Liver (tissue), 8 donors: ENCODE measurements at regions not wholly inside any gene's neighbourhood (a gene's known extent, or its start where the extent isn't known, plus 50 kb on each side); places are given as distances from the start of the nearest gene placed in this dataset.

Experiments used
- DNase-seq: peaks from one replicate; pipeline ENCODE4 v3.0.0-alpha.2; 2017; ENCODE audit warnings: low spot score
- H3K27ac ChIP-seq, 2 donors: one replicate each; pipeline ENCODE4 v1.7.0; 2013; ENCODE audit warnings: inconsistent platforms in 2 of 2, low read length in 2 of 2, control low read depth in 1 of 2, low read depth in 1 of 2, mild to moderate bottlenecking in 1 of 2
- H3K27me3 ChIP-seq, 4 donors: one replicate each; pipeline versions ENCODE4 v1.6.1 to v1.7.0; 2013; ENCODE audit warnings: low read length in 3 of 4, inconsistent platforms in 1 of 4, mild to moderate bottlenecking in 1 of 4, moderate library complexity in 1 of 4; ENCODE audit not compliant: control insufficient read depth in 4 of 4, insufficient read depth in 4 of 4
- H3K36me3 ChIP-seq, 4 donors: one replicate each; pipeline versions ENCODE4 v1.6.1 to v1.7.0; 2013; ENCODE audit warnings: low read length in 3 of 4, mild to moderate bottlenecking in 3 of 4, low read depth in 1 of 4, moderate library complexity in 1 of 4; ENCODE audit not compliant: control insufficient read depth in 4 of 4, insufficient read depth in 3 of 4
- H3K4me1 ChIP-seq, 4 donors: one replicate each; pipeline versions ENCODE4 v1.6.1 to v1.7.0; 2013; ENCODE audit warnings: low read length in 3 of 4, mild to moderate bottlenecking in 3 of 4, moderate library complexity in 1 of 4; ENCODE audit not compliant: control insufficient read depth in 4 of 4, insufficient read depth in 4 of 4
- H3K4me3 ChIP-seq, 3 donors: one replicate each; pipeline versions ENCODE4 v1.6.1 to v1.7.0; 2013; ENCODE audit warnings: low read length in 3 of 3, control low read depth in 1 of 3, low read depth in 1 of 3, mild to moderate bottlenecking in 1 of 3
- H3K9ac ChIP-seq, 2 donors: one replicate each; pipeline ENCODE4 v1.7.0; 2013; ENCODE audit warnings: low read length in 2 of 2, mild to moderate bottlenecking in 2 of 2, moderate library complexity in 2 of 2, control low read depth in 1 of 2, low read depth in 1 of 2
- H3K9me3 ChIP-seq, 4 donors: one replicate each; pipeline versions ENCODE4 v1.6.1 to v1.7.0; 2013; ENCODE audit warnings: low read length in 3 of 4; ENCODE audit not compliant: control insufficient read depth in 4 of 4
- ATF3 ChIP-seq: IDR thresholded peaks from 2 replicates; pipeline ENCODE4 v1.6.1; 2016; ENCODE audit warnings: antibody characterized with exemption
- CTCF ChIP-seq: fragments of 150-350 bp; IDR thresholded peaks from 2 replicates; pipeline ENCODE4 v1.5.1; 2017; ENCODE audit warnings: improper control_type of control experiment, low read depth, low read length; ENCODE audit not compliant: missing input control
- FOXA1 ChIP-seq: IDR thresholded peaks from 2 replicates; pipeline ENCODE4 v1.6.1; 2016; ENCODE audit warnings: antibody characterized with exemption
- FOXA2 ChIP-seq: IDR thresholded peaks from 2 replicates; pipeline ENCODE4 v1.6.1; 2016; ENCODE audit warnings: antibody characterized with exemption
- GABPA ChIP-seq, 2 donors: IDR thresholded peaks in 1 of 2; conservative IDR thresholded peaks in 1 of 2; 2 replicates each; pipeline ENCODE4 v1.6.1; 2016; ENCODE audit warnings: antibody characterized with exemption in 2 of 2, mild to moderate bottlenecking in 1 of 2, moderate library complexity in 1 of 2
- HNF4A ChIP-seq, 2 donors: conservative IDR thresholded peaks; 2 replicates each; pipeline ENCODE4 v1.6.1; 2016; ENCODE audit warnings: antibody characterized with exemption in 2 of 2, mild to moderate bottlenecking in 2 of 2
- HNF4G ChIP-seq: IDR thresholded peaks from 2 replicates; pipeline ENCODE4 v1.6.1; 2016; ENCODE audit warnings: antibody characterized with exemption
- JUND ChIP-seq, 2 donors: IDR thresholded peaks; 2 replicates each; pipeline ENCODE4 v1.6.1; 2016; ENCODE audit warnings: antibody characterized with exemption in 2 of 2
- MAX ChIP-seq: IDR thresholded peaks from 2 replicates; pipeline ENCODE4 v1.6.1; 2016; ENCODE audit warnings: antibody characterized with exemption
- NR2F2 ChIP-seq: IDR thresholded peaks from 2 replicates; pipeline ENCODE4 v1.6.1; 2016; ENCODE audit warnings: antibody characterized with exemption
- RAD21 ChIP-seq, 2 donors: IDR thresholded peaks; 2 replicates each; pipeline ENCODE4 v1.6.1; 2016; ENCODE audit warnings: antibody characterized with exemption in 2 of 2, mild to moderate bottlenecking in 2 of 2
- REST ChIP-seq: IDR thresholded peaks from 2 replicates; pipeline ENCODE4 v1.6.1; 2016; ENCODE audit warnings: antibody characterized with exemption, mild to moderate bottlenecking
- RXRA ChIP-seq, 2 donors: IDR thresholded peaks; 2 replicates each; pipeline ENCODE4 v1.6.1; 2017 to 2018; ENCODE audit warnings: antibody characterized with exemption in 2 of 2, mild to moderate bottlenecking in 1 of 2
- SP1 ChIP-seq: IDR thresholded peaks from 2 replicates; pipeline ENCODE4 v1.6.1; 2018; ENCODE audit warnings: antibody characterized with exemption, mild to moderate bottlenecking
- TAF1 ChIP-seq: conservative IDR thresholded peaks from 2 replicates; pipeline ENCODE4 v1.6.1; 2016; ENCODE audit warnings: antibody characterized with exemption, mild to moderate bottlenecking
- YY1 ChIP-seq: IDR thresholded peaks from 2 replicates; pipeline ENCODE4 v1.6.1; 2016; ENCODE audit warnings: antibody characterized with exemption, mild to moderate bottlenecking
- ZBTB33 ChIP-seq: IDR thresholded peaks from 2 replicates; pipeline ENCODE4 v1.6.1; 2016; ENCODE audit warnings: antibody characterized with exemption
- WGBS: extraction: QIAGEN DNeasy Blood & Tissue Kit; methylation state at CpG from one replicate; pipeline ENCODE4 v1.1.7; 2013; 5-methylcytosine and 5-hydroxymethylcytosine counted together
- donor health status: healthy.
- donor health status: healthy.
- donor health status: healthy.
- donor health status: healthy.
- donor health status: healthy.

GRCh38 chr17:14903854-14904253, 361.3 kb downstream of the PMP22 start:
- 72% methylated on average over 1 of the region's 1 CpG for WGBS
- H3K9me3 ChIP-seq: no peaks in the 10 kb centered on the region
- no peak overlapping the region for H3K9ac ChIP-seq
- H3K27me3 ChIP-seq: no peaks in the 10 kb centered on the region
- no peak overlapping the region for H3K27ac ChIP-seq
- H3K4me1 ChIP-seq: no peaks in the 10 kb centered on the region
- TF ChIP-seq RXRA (IDR thresholded peaks at IDR 0.05) (no peak), NR2F2 (no peak), HNF4G (no peak), CTCF (no peak), RAD21 (IDR thresholded peaks at IDR 0.05) (no peak), YY1 (no peak), FOXA2 (no peak), TAF1 (no peak), SP1 (no peak), FOXA1 (no peak), HNF4A (conservative IDR thresholded peaks at IDR 0.05) (no peak), MAX (no peak), GABPA (IDR thresholded peaks at IDR 0.05 in 1 of 2, conservative IDR thresholded peaks at IDR 0.05 in 1 of 2) (no peak), REST (no peak), ZBTB33 (no peak)
- H3K36me3 ChIP-seq: no peaks in the 10 kb centered on the region
- no peak overlapping the region for H3K4me3 ChIP-seq
- DNase-seq: no peak

- Histone ChIP-seq H3K27ac (no peak overlapping the region), H3K27me3 (no peaks in the 10 kb centered on the region), H3K4me1 (no peaks in the 10 kb centered on the region), H3K9ac (no peak overlapping the region), H3K9me3 (peaks cover 0 to 2% (median 0%) of the 10 kb centered on the region in 4 donors), H3K4me3 (no peak overlapping the region), H3K36me3 (no peaks in the 10 kb centered on the region)
- TF ChIP-seq GABPA (IDR thresholded peaks at IDR 0.05 in 1 of 2, conservative IDR thresholded peaks at IDR 0.05 in 1 of 2): no peak
- TF ChIP-seq CTCF: no peak
- TF ChIP-seq JUND (IDR thresholded peaks at IDR 0.05): no peak
- TF ChIP-seq SP1: no peak
- no peak for TF ChIP-seq RXRA (IDR thresholded peaks at IDR 0.05)
- no peak for TF ChIP-seq FOXA1
- no peak for TF ChIP-seq NR2F2
- TF ChIP-seq REST: no peak
- TF ChIP-seq MAX: no peak
- no peak for TF ChIP-seq TAF1
- no peak for TF ChIP-seq ATF3
- TF ChIP-seq FOXA2: no peak
- no peak for DNase-seq
These were observed 362.3 kb downstream of the PMP22 start for GRCh38 chr17:14902803-14903202.
